HepG2 (cell line): ENCODE measurements at regions not wholly inside any gene's neighbourhood (a gene's known extent, or its start where the extent isn't known, plus 50 kb on each side); places are given as distances from the start of the nearest gene placed in this dataset.

Experiments
- AKNA ChIP-seq: sonication (generic); formaldehyde crosslinking; IDR thresholded peaks from 2 replicates; pipeline ENCODE4 v1.4.0; 2020; ENCODE audit warnings: missing genetic modification reagents, borderline replicate concordance
- ATRX ChIP-seq: sonication (generic); formaldehyde crosslinking; IDR thresholded peaks from 2 replicates; pipeline ENCODE4 v1.4.0; 2020; ENCODE audit warnings: missing genetic modification reagents, borderline replicate concordance
- ELF3 ChIP-seq: IDR thresholded peaks from 2 replicates; pipeline ENCODE4 v1.6.1; 2016; ENCODE audit warnings: missing genetic modification reagents, missing compliant biosample characterization
- FLYWCH1 ChIP-seq: sonication (generic); formaldehyde crosslinking; IDR thresholded peaks from 2 replicates; pipeline ENCODE4 v1.8.1; 2023; ENCODE audit warnings: mild to moderate bottlenecking, missing genetic modification reagents
- HCFC1 ChIP-seq: fragments of 150-350 bp; IDR thresholded peaks from 2 replicates; pipeline ENCODE4 v1.6.1; 2014; ENCODE audit warnings: low read depth, low read length
- KLF15 ChIP-seq: sonication (generic); formaldehyde crosslinking; IDR thresholded peaks from 2 replicates; pipeline ENCODE4 v1.8.1; 2023; ENCODE audit warnings: borderline replicate concordance, mild to moderate bottlenecking, inconsistent platforms, missing genetic modification reagents, mixed read lengths
- MBNL3 ChIP-seq: fragments of 250-450 bp; sonication (Bioruptor Pico); conservative IDR thresholded peaks from 2 replicates; pipeline ENCODE4 v1.8.0; 2022; ENCODE audit warnings: mild to moderate bottlenecking, inconsistent platforms
- MTA1 ChIP-seq: sonication (generic); formaldehyde crosslinking; IDR thresholded peaks from 2 replicates; pipeline ENCODE4 v1.4.0; 2020; ENCODE audit warnings: missing genetic modification reagents, mild to moderate bottlenecking, borderline replicate concordance
- MZF1 ChIP-seq: sonication (generic); formaldehyde crosslinking; IDR thresholded peaks from 2 replicates; pipeline ENCODE4 v1.8.1; 2023; ENCODE audit warnings: mild to moderate bottlenecking, missing genetic modification reagents, borderline replicate concordance
- NBN ChIP-seq: fragments of 450-650 bp; conservative IDR thresholded peaks from 2 replicates; pipeline ENCODE4 v1.6.1; 2017
- NFE2 ChIP-seq: sonication (generic); formaldehyde crosslinking; IDR thresholded peaks from 2 replicates; pipeline ENCODE4 v1.4.0; 2020; ENCODE audit warnings: missing genetic modification reagents
- PHF20 ChIP-seq: sonication (generic); formaldehyde crosslinking; IDR thresholded peaks from 2 replicates; pipeline ENCODE4 v1.5.0; 2020; ENCODE audit warnings: mild to moderate bottlenecking, missing genetic modification reagents
- TOPORS ChIP-seq: sonication (generic); formaldehyde crosslinking; IDR thresholded peaks from 2 replicates; pipeline ENCODE4 v1.8.0; 2023; ENCODE audit warnings: mild to moderate bottlenecking, missing genetic modification reagents
- TSC22D2 ChIP-seq: sonication (generic); formaldehyde crosslinking; IDR thresholded peaks from 2 replicates; pipeline ENCODE4 v1.5.1; 2020; ENCODE audit warnings: missing genetic modification reagents, mild to moderate bottlenecking, borderline replicate concordance
- ZBTB20 ChIP-seq: sonication (generic); formaldehyde crosslinking; IDR thresholded peaks from 2 replicates; pipeline ENCODE4 v1.8.1; 2023; ENCODE audit warnings: missing genetic modification reagents, low read depth, mild to moderate bottlenecking, borderline replicate concordance
- ZFP36 ChIP-seq: fragments of 150-350 bp; IDR thresholded peaks from 2 replicates; pipeline ENCODE4 v1.6.1; 2018; ENCODE audit warnings: borderline replicate concordance, low read length, low read depth; ENCODE audit not compliant: partially characterized antibody
- ZFP90 ChIP-seq: sonication (generic); formaldehyde crosslinking; IDR thresholded peaks from 2 replicates; pipeline ENCODE4 v1.8.0; 2022; ENCODE audit warnings: missing genetic modification reagents, mild to moderate bottlenecking, inconsistent platforms, borderline replicate concordance
- ZNF432 ChIP-seq: sonication (generic); formaldehyde crosslinking; IDR thresholded peaks from 2 replicates; pipeline ENCODE4 v1.5.0; 2020; ENCODE audit warnings: missing genetic modification reagents, mild to moderate bottlenecking, borderline replicate concordance
- ZNF678 ChIP-seq: sonication (generic); formaldehyde crosslinking; IDR thresholded peaks from 2 replicates; pipeline ENCODE4 v1.4.0; 2020; ENCODE audit warnings: mild to moderate bottlenecking, missing genetic modification reagents
- ZNF737 ChIP-seq: sonication (generic); formaldehyde crosslinking; IDR thresholded peaks from 2 replicates; pipeline ENCODE4 v1.5.0; 2020; ENCODE audit warnings: missing genetic modification reagents, mild to moderate bottlenecking, borderline replicate concordance
- ZNF766 ChIP-seq: sonication (generic); formaldehyde crosslinking; IDR thresholded peaks from 2 replicates; pipeline ENCODE4 v1.5.0; 2020; ENCODE audit warnings: missing genetic modification reagents, borderline replicate concordance
- ZNF776 ChIP-seq: sonication (generic); formaldehyde crosslinking; IDR thresholded peaks from 2 replicates; pipeline ENCODE4 v1.4.0; 2020; ENCODE audit warnings: mild to moderate bottlenecking, missing genetic modification reagents
- ZNF788 ChIP-seq: sonication (generic); formaldehyde crosslinking; IDR thresholded peaks from 2 replicates; pipeline ENCODE4 v1.5.0; 2020; ENCODE audit warnings: mild to moderate bottlenecking, missing genetic modification reagents, borderline replicate concordance
- TF ChIP-seq, protein P1 (sequence below): sonication (generic); formaldehyde crosslinking; IDR thresholded peaks from 2 replicates; pipeline ENCODE4 v1.4.0; 2020; ENCODE audit warnings: missing genetic modification reagents
- TF ChIP-seq, protein P2 (sequence below): sonication (generic); formaldehyde crosslinking; IDR thresholded peaks from 2 replicates; pipeline ENCODE4 v1.5.0; 2020; ENCODE audit warnings: missing genetic modification reagents

DNA sequence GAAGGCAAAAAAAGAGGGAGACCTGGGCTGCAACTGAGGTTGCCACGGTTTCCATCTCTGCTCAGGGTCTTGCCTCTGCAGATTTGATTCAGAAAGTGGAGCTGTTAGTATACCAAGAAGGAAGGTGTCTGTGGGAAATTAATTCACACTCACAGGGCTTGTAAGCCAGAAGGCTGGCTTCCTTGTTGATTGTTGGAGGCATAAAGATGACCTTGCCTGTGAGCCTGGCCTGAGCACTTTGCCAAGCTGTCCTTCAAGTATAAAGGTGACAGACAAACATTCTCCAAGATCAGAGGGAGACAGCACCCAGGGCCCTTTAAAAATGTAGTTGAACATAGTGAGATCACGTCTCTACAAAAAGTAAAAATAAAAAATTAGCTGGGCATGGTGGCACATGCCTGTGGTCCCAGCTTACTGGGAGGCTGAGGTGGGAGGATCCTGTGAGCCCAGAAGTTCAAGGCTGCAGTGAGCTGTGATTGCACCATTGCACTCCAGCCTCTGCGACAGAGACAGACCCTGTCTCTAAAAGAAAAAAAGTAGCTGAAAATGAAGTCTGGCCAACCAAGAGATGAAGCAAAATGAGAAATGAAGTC, 91.2 kb upstream of the UXS1 start (continued):
- TF ChIP-seq, protein P1, sequence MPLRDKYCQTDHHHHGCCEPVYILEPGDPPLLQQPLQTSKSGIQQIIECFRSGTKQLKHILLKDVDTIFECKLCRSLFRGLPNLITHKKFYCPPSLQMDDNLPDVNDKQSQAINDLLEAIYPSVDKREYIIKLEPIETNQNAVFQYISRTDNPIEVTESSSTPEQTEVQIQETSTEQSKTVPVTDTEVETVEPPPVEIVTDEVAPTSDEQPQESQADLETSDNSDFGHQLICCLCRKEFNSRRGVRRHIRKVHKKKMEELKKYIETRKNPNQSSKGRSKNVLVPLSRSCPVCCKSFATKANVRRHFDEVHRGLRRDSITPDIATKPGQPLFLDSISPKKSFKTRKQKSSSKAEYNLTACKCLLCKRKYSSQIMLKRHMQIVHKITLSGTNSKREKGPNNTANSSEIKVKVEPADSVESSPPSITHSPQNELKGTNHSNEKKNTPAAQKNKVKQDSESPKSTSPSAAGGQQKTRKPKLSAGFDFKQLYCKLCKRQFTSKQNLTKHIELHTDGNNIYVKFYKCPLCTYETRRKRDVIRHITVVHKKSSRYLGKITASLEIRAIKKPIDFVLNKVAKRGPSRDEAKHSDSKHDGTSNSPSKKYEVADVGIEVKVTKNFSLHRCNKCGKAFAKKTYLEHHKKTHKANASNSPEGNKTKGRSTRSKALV (CRISPR knock-in tag) = no peak
- TF ChIP-seq, protein P2, sequence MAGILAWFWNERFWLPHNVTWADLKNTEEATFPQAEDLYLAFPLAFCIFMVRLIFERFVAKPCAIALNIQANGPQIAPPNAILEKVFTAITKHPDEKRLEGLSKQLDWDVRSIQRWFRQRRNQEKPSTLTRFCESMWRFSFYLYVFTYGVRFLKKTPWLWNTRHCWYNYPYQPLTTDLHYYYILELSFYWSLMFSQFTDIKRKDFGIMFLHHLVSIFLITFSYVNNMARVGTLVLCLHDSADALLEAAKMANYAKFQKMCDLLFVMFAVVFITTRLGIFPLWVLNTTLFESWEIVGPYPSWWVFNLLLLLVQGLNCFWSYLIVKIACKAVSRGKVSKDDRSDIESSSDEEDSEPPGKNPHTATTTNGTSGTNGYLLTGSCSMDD (CRISPR knock-in tag) = no peak
- TF ChIP-seq PHF20 (CRISPR knock-in tag) (no peak), FLYWCH1 (CRISPR knock-in tag) (no peak), TSC22D2 (CRISPR knock-in tag) (no peak), MTA1 (no peak), NBN (no peak), ZNF776 (CRISPR knock-in tag) (no peak), ZNF432 (CRISPR knock-in tag) (no peak), ZNF737 (no peak), ZNF788 (CRISPR knock-in tag) (no peak), ELF3 (CRISPR knock-in tag) (peak; percentile 57), ATRX (CRISPR knock-in tag) (no peak), AKNA (CRISPR knock-in tag) (no peak), TOPORS (CRISPR knock-in tag) (no peak), MZF1 (CRISPR knock-in tag) (no peak), MBNL3 (no peak), ZNF678 (no peak), NFE2 (CRISPR knock-in tag) (no peak), ZBTB20 (CRISPR knock-in tag) (no peak), ZFP36 (no peak), ZFP90 (CRISPR knock-in tag) (no peak), HCFC1 (no peak), KLF15 (CRISPR knock-in tag) (no peak), ZNF766 (CRISPR knock-in tag) (no peak)
